GM12878 (cell line): ENCODE measurements at regions not wholly inside any gene's neighbourhood (a gene's known extent, or its start where the extent isn't known, plus 50 kb on each side); places are given as distances from the start of the nearest gene placed in this dataset.

Experiments used
- BRCA1 ChIP-seq: IDR thresholded peaks from 2 replicates; pipeline ENCODE4 v1.6.1; 2011; ENCODE audit warnings: low read depth, low read length, improper control_type of control experiment
- CBFB ChIP-seq: IDR thresholded peaks from 2 replicates; pipeline ENCODE4 v1.6.1; 2016; ENCODE audit warnings: antibody characterized with exemption, low read depth
- CTCF ChIP-seq, 3 experiments: IDR thresholded peaks in 2 of 3; conservative IDR thresholded peaks in 1 of 3; 2 replicates each; pipeline ENCODE4 v1.5.1; 2011; ENCODE audit warnings: low read depth in 3 of 3, low read length in 3 of 3, mild to moderate bottlenecking in 3 of 3, control low read depth in 2 of 3, moderate library complexity in 2 of 3, inconsistent platforms in 1 of 3, mixed read lengths in 1 of 3; ENCODE audit not compliant: control insufficient read depth in 2 of 3, insufficient read depth in 1 of 3; ENCODE audit errors: extremely low read depth in 1 of 3
- EZH2 ChIP-seq: IDR thresholded peaks from 2 replicates; pipeline ENCODE4 v1.6.1; 2012; ENCODE audit warnings: low read depth, mild to moderate bottlenecking, control low read depth, inconsistent platforms, low read length, borderline replicate concordance; ENCODE audit not compliant: control insufficient read depth
- FOS ChIP-seq: IDR thresholded peaks from 3 replicates; pipeline ENCODE4 v1.6.1; 2011; ENCODE audit warnings: borderline replicate concordance; ENCODE audit not compliant: insufficient read length; ENCODE audit errors: extremely low read depth
- KAT2A ChIP-seq: conservative IDR thresholded peaks from 2 replicates; pipeline ENCODE4 v1.6.1; 2011; ENCODE audit warnings: low read depth, low read length; ENCODE audit not compliant: control insufficient read depth
- MEF2A ChIP-seq: IDR thresholded peaks from 2 replicates; pipeline ENCODE4 v1.6.1; 2011; ENCODE audit warnings: low read depth, mild to moderate bottlenecking, low read length, moderate library complexity; ENCODE audit not compliant: insufficient read depth
- NR2C2 ChIP-seq: IDR thresholded peaks from 2 replicates; pipeline ENCODE4 v1.6.1; 2011; ENCODE audit warnings: borderline replicate concordance, low read depth; ENCODE audit not compliant: control insufficient read depth, insufficient read length
- SIN3A ChIP-seq: IDR thresholded peaks from 2 replicates; pipeline ENCODE4 v1.6.1; 2012; ENCODE audit warnings: low read depth, low read length, improper control_type of control experiment
- SPI1 ChIP-seq: IDR thresholded peaks from 2 replicates; pipeline ENCODE4 v1.6.1; 2011; ENCODE audit warnings: low read depth, mild to moderate bottlenecking, low read length, moderate library complexity, borderline replicate concordance; ENCODE audit not compliant: insufficient read depth
- ZBED1 ChIP-seq: IDR thresholded peaks from 2 replicates; pipeline ENCODE4 v1.6.1; 2016; ENCODE audit warnings: borderline replicate concordance
- TF ChIP-seq, protein P1 (sequence below): IDR thresholded peaks from 2 replicates; pipeline ENCODE4 v1.6.1; 2012; ENCODE audit warnings: low read length, inconsistent platforms

DNA sequence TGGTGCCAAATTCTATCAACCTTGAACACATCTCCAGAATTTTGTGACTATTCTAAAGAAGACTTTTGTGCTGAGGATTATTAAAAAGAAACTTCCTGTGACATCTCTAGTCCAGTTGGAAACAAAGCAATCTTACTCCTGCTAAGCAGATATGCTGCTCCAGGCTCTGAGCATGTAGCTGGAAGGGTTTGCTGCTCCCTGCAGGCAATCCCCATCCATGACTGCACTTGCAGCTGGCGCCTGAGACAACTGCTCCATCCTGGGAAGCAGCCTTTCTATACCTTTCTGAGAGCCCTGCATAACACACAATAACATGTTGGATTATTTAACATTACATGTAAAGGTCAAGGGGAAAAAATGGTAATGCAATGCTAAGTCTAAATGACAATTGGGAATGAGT is 105.1 kb downstream of the NDUFA12 start:
- peak in 1 of 3 experiments; percentile 39; a peak in 2 of 6 replicates for TF ChIP-seq CTCF (IDR thresholded peaks at IDR 0.05 in 2 of 3, conservative IDR thresholded peaks at IDR 0.05 in 1 of 3; ENCODE audit: control insufficient read depth in 2 of 3, extremely low read depth in 1 of 3, insufficient read depth in 1 of 3, low read depth in 3 of 3, low read length in 3 of 3)
- TF ChIP-seq, protein P1, sequence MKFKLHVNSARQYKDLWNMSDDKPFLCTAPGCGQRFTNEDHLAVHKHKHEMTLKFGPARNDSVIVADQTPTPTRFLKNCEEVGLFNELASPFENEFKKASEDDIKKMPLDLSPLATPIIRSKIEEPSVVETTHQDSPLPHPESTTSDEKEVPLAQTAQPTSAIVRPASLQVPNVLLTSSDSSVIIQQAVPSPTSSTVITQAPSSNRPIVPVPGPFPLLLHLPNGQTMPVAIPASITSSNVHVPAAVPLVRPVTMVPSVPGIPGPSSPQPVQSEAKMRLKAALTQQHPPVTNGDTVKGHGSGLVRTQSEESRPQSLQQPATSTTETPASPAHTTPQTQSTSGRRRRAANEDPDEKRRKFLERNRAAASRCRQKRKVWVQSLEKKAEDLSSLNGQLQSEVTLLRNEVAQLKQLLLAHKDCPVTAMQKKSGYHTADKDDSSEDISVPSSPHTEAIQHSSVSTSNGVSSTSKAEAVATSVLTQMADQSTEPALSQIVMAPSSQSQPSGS, result no peak
- no peak for TF ChIP-seq NR2C2
- TF ChIP-seq FOS, result no peak
- TF ChIP-seq EZH2, result no peak
- no peak for TF ChIP-seq KAT2A
- TF ChIP-seq ZBED1, result no peak
- TF ChIP-seq SIN3A, result no peak
- no peak for TF ChIP-seq SPI1
- no peak for TF ChIP-seq CBFB
- no peak for TF ChIP-seq MEF2A
- no peak for TF ChIP-seq BRCA1
